K562 (cell line): ENCODE measurements at regions not wholly inside any gene's neighbourhood (a gene's known extent, or its start where the extent isn't known, plus 50 kb on each side); places are given as distances from the start of the nearest gene placed in this dataset.

Source experiments
- ATAC-seq: fragments of 200-7000 bp; cut with Tn5 transposase; 3 replicates; pipeline ENCODE4 v1.9.1; 2020; ENCODE audit warnings: moderate library complexity
- BruUV-seq: library from RNA; stranded (reverse); fragments of 400-500 nt; replicated peaks from 2 replicates; lab custom pipeline; 2021; lab: Mats Ljungman, UMichigan
- CTCF ChIA-PET: fragments of 300-600 bp; formaldehyde crosslinking; extraction: SDS; loops from one replicate; lab custom pipeline; 2021; ENCODE audit warnings: low intra/inter-chr PET ratio; lab: Yijun Ruan, JAX
- POLR2A ChIA-PET: fragments of 300-600, 350-650 bp; sonication (Branson Sonifier 250); formaldehyde crosslinking; extraction: SDS; loops from one replicate; lab custom pipeline; 2021; ENCODE audit warnings: antibody characterized with exemption, inconsistent platforms; lab: Yijun Ruan, JAX
- DNase-seq, 4 experiments: peaks; one replicate each; pipeline versions ENCODE4 v3.0.0 to v3.0.0-alpha.2; 2011 to 2018; ENCODE audit warnings: low spot score in 3 of 4, mixed read lengths in 3 of 4; ENCODE audit errors: extremely low read depth in 1 of 4
- FAIRE-seq: peaks from 2 replicates; lab custom pipeline; 2011; peaks lifted over from hg19 to GRCh38; lab: Jason Lieb, UNC
- H2AFZ ChIP-seq: 2 replicates; pipeline ENCODE4 v1.6.0; 2011; ENCODE audit warnings: low read depth, low read length, control low read depth, inconsistent platforms
- H3K27ac ChIP-seq: fragments of 200-600 bp; 3 replicates; pipeline ENCODE4 v1.8.0; 2011; ENCODE audit warnings: low read depth, mild to moderate bottlenecking, control low read depth, inconsistent platforms, low read length, moderate library complexity, mixed read lengths; ENCODE audit errors: extremely low read depth
- H3K27me3 ChIP-seq, 2 experiments: fragments of 300-600 bp in 1 of 2; 2 replicates in 1 of 2; 3 replicates in 1 of 2; pipeline versions ENCODE4 v1.6.0 to v1.8.0; 2011; ENCODE audit warnings: inconsistent platforms in 2 of 2, low read length in 2 of 2, mild to moderate bottlenecking in 1 of 2, mixed read lengths in 1 of 2, moderate library complexity in 1 of 2; ENCODE audit not compliant: control insufficient read depth in 2 of 2, insufficient read depth in 2 of 2
- H3K36me3 ChIP-seq: fragments of 300-600 bp; 3 replicates; pipeline ENCODE4 v1.8.0; 2011; ENCODE audit warnings: mild to moderate bottlenecking, low read length, inconsistent platforms; ENCODE audit not compliant: control insufficient read depth, insufficient read depth
- H3K4me1 ChIP-seq, 2 experiments: fragments of 200-600 bp in 1 of 2; replicated peaks in 1 of 2; 2 replicates in 1 of 2; 3 replicates in 1 of 2; pipeline versions ENCODE4 v1.5.1 to v1.8.0; 2011; ENCODE audit warnings: inconsistent platforms in 2 of 2, low read length in 2 of 2, mild to moderate bottlenecking in 1 of 2, mixed read lengths in 1 of 2, moderate library complexity in 1 of 2; ENCODE audit not compliant: control insufficient read depth in 2 of 2, insufficient read depth in 2 of 2
- H3K4me2 ChIP-seq: 2 replicates; pipeline ENCODE4 v1.6.1; 2011; ENCODE audit warnings: low read length, control low read depth, inconsistent platforms, mixed read lengths; ENCODE audit not compliant: insufficient read depth
- H3K4me3 ChIP-seq: fragments of 200-600 bp; sonication (generic), shearing (Covaris generic); 2 replicates; pipeline ENCODE4 v1.5.1; 2016; ENCODE audit warnings: control low read depth, inconsistent platforms
- H3K79me2 ChIP-seq: fragments of 200-600 bp; 3 replicates; pipeline ENCODE4 v1.8.0; 2011; ENCODE audit warnings: low read length, inconsistent platforms; ENCODE audit not compliant: control insufficient read depth, insufficient read depth
- H3K9ac ChIP-seq, 2 experiments: 2 replicates each; pipeline versions ENCODE4 v1.6.0 to v1.6.1; 2011; ENCODE audit warnings: low read depth in 2 of 2, low read length in 2 of 2, control low read depth in 1 of 2, inconsistent platforms in 1 of 2, mild to moderate bottlenecking in 1 of 2, mixed read lengths in 1 of 2; ENCODE audit not compliant: insufficient read depth in 1 of 2
- H3K9me1 ChIP-seq: one replicate; pipeline ENCODE4 v1.6.0; 2011; ENCODE audit warnings: inconsistent platforms, mild to moderate bottlenecking, low read length, moderate library complexity; ENCODE audit not compliant: control insufficient read depth, insufficient read depth
- H3K9me3 ChIP-seq: replicated peaks from 2 replicates; pipeline ENCODE4 v1.5.1; 2011; ENCODE audit warnings: low read depth, low read length, inconsistent platforms; ENCODE audit not compliant: control insufficient read depth, insufficient read depth
- H4K20me1 ChIP-seq: replicated peaks from 2 replicates; pipeline ENCODE4 v1.6.1; 2011; ENCODE audit warnings: low read length, inconsistent platforms, mixed read lengths; ENCODE audit not compliant: control insufficient read depth, insufficient read depth
- GTF2B ChIP-seq: IDR thresholded peaks from 2 replicates; pipeline ENCODE4 v1.6.1; 2011; ENCODE audit not compliant: insufficient read length; ENCODE audit errors: extremely low read depth
- L3MBTL2 ChIP-seq: fragments of 450-650 bp; IDR thresholded peaks from 2 replicates; pipeline ENCODE4 v1.6.1; 2016; ENCODE audit warnings: mild to moderate bottlenecking, moderate library complexity
- MCM7 ChIP-seq, 2 experiments: fragments of 450-650 bp; IDR thresholded peaks; 2 replicates each; pipeline ENCODE4 v1.6.1; 2016 to 2018
- MTA1 ChIP-seq: fragments of 450-650 bp; IDR thresholded peaks from 2 replicates; pipeline ENCODE4 v1.6.1; 2017; ENCODE audit warnings: borderline replicate concordance
- PPARD ChIP-seq: fragments of 250-450 bp; sonication (Bioruptor Pico); IDR thresholded peaks from 2 replicates; pipeline ENCODE4 v1.8.0; 2022; ENCODE audit warnings: inconsistent platforms, mild to moderate bottlenecking, moderate library complexity
- TSHZ1 ChIP-seq: fragments of 250-450 bp; sonication (Bioruptor Pico); IDR thresholded peaks from 2 replicates; pipeline ENCODE4 v1.4.0; 2020; ENCODE audit warnings: mild to moderate bottlenecking, moderate library complexity
- ZFP36 ChIP-seq: fragments of 150-350 bp; IDR thresholded peaks from 2 replicates; pipeline ENCODE4 v1.6.1; 2018; ENCODE audit warnings: low read length, low read depth; ENCODE audit not compliant: partially characterized antibody
- ZNF740 ChIP-seq, 3 experiments: fragments of 200-800 bp in 1 of 3; sonication (Bioruptor generic) in 1 of 3; sonication (generic) in 1 of 3; formaldehyde crosslinking in 1 of 3; IDR thresholded peaks; 2 replicates each; pipeline versions ENCODE4 v1.6.1 to v1.8.0; 2016 to 2022; ENCODE audit warnings: mild to moderate bottlenecking in 2 of 3, missing compliant biosample characterization in 2 of 3, missing genetic modification characterization in 2 of 3, missing genetic modification reagents in 1 of 3
- ZNF780A ChIP-seq: fragments of 250-450 bp; sonication (Bioruptor Pico); IDR thresholded peaks from 2 replicates; pipeline ENCODE4 v1.5.0; 2021; ENCODE audit warnings: mild to moderate bottlenecking
- WGBS: fragments of 100-300 bp; shearing (Covaris generic); methylation state at CpG from one replicate; pipeline ENCODE4 v1.1.6; 2016; ENCODE audit warnings: low coverage, mixed read lengths; ENCODE audit not compliant: insufficient coverage; ENCODE audit errors: missing lambda C conversion rate; 5-methylcytosine and 5-hydroxymethylcytosine counted together
- in situ Hi-C: fragments of 300-500 bp; cut with MboI; formaldehyde crosslinking; loops from 4 replicates; pipeline ENCODE4 v1.15.0; 2018; ENCODE audit warnings: inconsistent platforms, mixed read lengths
- intact Hi-C: fragments of 100-400 bp; cut with micrococcal nuclease; formaldehyde crosslinking; loops from 2 replicates; pipeline ENCODE4 v1.14.2; 2022
- TF ChIP-seq, protein P1 (sequence below): fragments of 250-450 bp; sonication (Bioruptor Pico); IDR thresholded peaks from 2 replicates; pipeline ENCODE4 v1.8.0; 2021; ENCODE audit warnings: borderline replicate concordance, mild to moderate bottlenecking, moderate library complexity; ENCODE audit not compliant: poor library complexity, severe bottlenecking
- TF ChIP-seq, protein P2 (sequence below): fragments of 450-650 bp; IDR thresholded peaks from 2 replicates; pipeline ENCODE4 v1.6.1; 2016; ENCODE audit warnings: borderline replicate concordance

GRCh38 chr17:5694551-5694950 lies 110.2 kb upstream of the NLRP1 start (continued):
- TF ChIP-seq TSHZ1 (CRISPR knock-in tag) = no peak
- TF ChIP-seq GTF2B = no peak
- TF ChIP-seq MCM7 (IDR thresholded peaks at IDR 0.05) = no peak
- no peak for TF ChIP-seq L3MBTL2

DNA sequence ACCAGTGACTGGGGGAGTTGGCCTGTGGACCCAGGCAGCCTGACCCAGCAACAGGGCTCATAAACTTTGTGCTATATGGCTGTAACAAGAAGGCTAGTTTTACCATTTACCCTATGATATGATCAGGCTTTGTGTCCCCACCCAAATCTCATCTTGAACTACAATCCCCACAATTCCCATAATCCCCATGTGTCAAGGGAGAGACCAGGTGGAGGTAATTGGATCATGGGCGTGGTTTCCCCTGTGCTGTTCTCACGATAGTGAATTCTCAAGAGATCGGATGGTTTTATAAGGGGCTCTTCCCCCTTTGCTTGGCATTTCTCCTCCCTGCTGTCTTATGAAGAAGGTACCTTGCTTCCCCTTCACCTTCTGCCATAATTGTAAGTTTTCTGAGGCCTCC lies 111.2 kb upstream of the NLRP1 start:
- FAIRE-seq = no peak
- TF ChIP-seq, protein P1, sequence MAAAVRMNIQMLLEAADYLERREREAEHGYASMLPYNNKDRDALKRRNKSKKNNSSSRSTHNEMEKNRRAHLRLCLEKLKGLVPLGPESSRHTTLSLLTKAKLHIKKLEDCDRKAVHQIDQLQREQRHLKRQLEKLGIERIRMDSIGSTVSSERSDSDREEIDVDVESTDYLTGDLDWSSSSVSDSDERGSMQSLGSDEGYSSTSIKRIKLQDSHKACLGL = no peak
- TF ChIP-seq, protein P2, sequence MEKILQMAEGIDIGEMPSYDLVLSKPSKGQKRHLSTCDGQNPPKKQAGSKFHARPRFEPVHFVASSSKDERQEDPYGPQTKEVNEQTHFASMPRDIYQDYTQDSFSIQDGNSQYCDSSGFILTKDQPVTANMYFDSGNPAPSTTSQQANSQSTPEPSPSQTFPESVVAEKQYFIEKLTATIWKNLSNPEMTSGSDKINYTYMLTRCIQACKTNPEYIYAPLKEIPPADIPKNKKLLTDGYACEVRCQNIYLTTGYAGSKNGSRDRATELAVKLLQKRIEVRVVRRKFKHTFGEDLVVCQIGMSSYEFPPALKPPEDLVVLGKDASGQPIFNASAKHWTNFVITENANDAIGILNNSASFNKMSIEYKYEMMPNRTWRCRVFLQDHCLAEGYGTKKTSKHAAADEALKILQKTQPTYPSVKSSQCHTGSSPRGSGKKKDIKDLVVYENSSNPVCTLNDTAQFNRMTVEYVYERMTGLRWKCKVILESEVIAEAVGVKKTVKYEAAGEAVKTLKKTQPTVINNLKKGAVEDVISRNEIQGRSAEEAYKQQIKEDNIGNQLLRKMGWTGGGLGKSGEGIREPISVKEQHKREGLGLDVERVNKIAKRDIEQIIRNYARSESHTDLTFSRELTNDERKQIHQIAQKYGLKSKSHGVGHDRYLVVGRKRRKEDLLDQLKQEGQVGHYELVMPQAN = no peak
- no peak for TF ChIP-seq PPARD (CRISPR knock-in tag)
- TF ChIP-seq ZNF780A (CRISPR knock-in tag) = no peak
- TF ChIP-seq ZFP36 = no peak
- TF ChIP-seq ZNF740 (CRISPR knock-in tag; IDR thresholded peaks at IDR 0.05) = no peak
- TF ChIP-seq ZNF740 (tag; IDR thresholded peaks at IDR 0.05) = no peak
- no peak for TF ChIP-seq MTA1

More for the DNA sequence above, 111.2 kb upstream of the NLRP1 start:
- no peak for DNase-seq
- POLR2A ChIA-PET = interaction anchor here (0.6 to 2.4 kb wide), 2 partner anchors 10 to 102 kb away, joined by 3 to 13 read pairs; no protein-coding TSS in a partner anchor
- no peaks in the 10 kb centered on the region for H3K9me3 ChIP-seq
- no peak overlapping the region for H2AFZ ChIP-seq
- H3K4me3 ChIP-seq = no peak overlapping the region
- H4K20me1 ChIP-seq = no peaks in the 10 kb centered on the region
- no peak overlapping the region for H3K9ac ChIP-seq
- H3K36me3 ChIP-seq = no peaks in the 10 kb centered on the region
- ATAC-seq = no peak
- H3K27me3 ChIP-seq = peaks cover 2 to 6% of the 10 kb centered on the region in 2 experiments; a peak in 4 of 5 replicates
- in situ Hi-C loops (no loop called here), intact Hi-C loops (no loop called here)
- no TSS peak for BruUV-seq
- WGBS = 0% methylated on average over 1 of the region's 3 CpGs
- no peak overlapping the region for H3K4me2 ChIP-seq
- H3K79me2 ChIP-seq = no peaks in the 10 kb centered on the region
- no peak overlapping the region for H3K27ac ChIP-seq
- CTCF ChIA-PET = no interaction called here
- no peaks in the 10 kb centered on the region for H3K9me1 ChIP-seq
- no peaks in the 10 kb centered on the region; a peak in 1 of 5 replicates for H3K4me1 ChIP-seq
